H1 (cell line): ENCODE measurements at regions not wholly inside any gene's neighbourhood (a gene's known extent, or its start where the extent isn't known, plus 50 kb on each side); places are given as distances from the start of the nearest gene placed in this dataset.

ENCODE experiments used
- CTCF ChIA-PET: fragments of 300-600 bp; sonication (Branson Sonifier 250); formaldehyde crosslinking; loops from one replicate; lab custom pipeline; 2021; ENCODE audit not compliant: partially characterized antibody; lab: Charles Lee
- POLR2A ChIA-PET: fragments of 300-600 bp; sonication (Branson Sonifier 250); formaldehyde crosslinking; loops from one replicate; lab custom pipeline; 2021; ENCODE audit warnings: inconsistent platforms; ENCODE audit not compliant: partially characterized antibody; lab: Charles Lee
- DNase-seq, 2 experiments: peaks; one replicate each; pipeline versions ENCODE4 v3.0.0 to v3.0.0-alpha.2; 2010 to 2022; ENCODE audit warnings: low spot score in 2 of 2, low read depth in 1 of 2, mixed read lengths in 1 of 2
- FAIRE-seq: peaks from 2 replicates; lab custom pipeline; 2011; peaks lifted over from hg19 to GRCh38; lab: Jason Lieb, UNC
- H2AFZ ChIP-seq: 2 replicates; pipeline ENCODE4 v1.8.1; 2012; ENCODE audit warnings: low read length, inconsistent platforms
- H2AK5ac ChIP-seq: 2 replicates; pipeline ENCODE4 v1.6.1; 2013; ENCODE audit warnings: low read depth, low read length
- H2BK120ac ChIP-seq: replicated peaks from 2 replicates; pipeline ENCODE3; 2013; ENCODE audit warnings: low read depth, low read length, inconsistent platforms
- H2BK12ac ChIP-seq: 2 replicates; pipeline ENCODE4 v1.6.1; 2013; ENCODE audit warnings: low read depth, low read length
- H2BK15ac ChIP-seq: 2 replicates; pipeline ENCODE4 v1.6.1; 2013; ENCODE audit warnings: low read length
- H2BK20ac ChIP-seq: 2 replicates; pipeline ENCODE4 v1.6.1; 2013; ENCODE audit warnings: low read length
- H2BK5ac ChIP-seq: 2 replicates; pipeline ENCODE4 v1.6.1; 2013; ENCODE audit warnings: low read depth, low read length
- H3K14ac ChIP-seq: 2 replicates; pipeline ENCODE4 v1.6.1; 2013; ENCODE audit warnings: inconsistent platforms; ENCODE audit not compliant: insufficient read length
- H3K18ac ChIP-seq: 2 replicates; pipeline ENCODE4 v1.6.1; 2013; ENCODE audit warnings: low read length; ENCODE audit errors: extremely low read depth
- H3K23ac ChIP-seq: 2 replicates; pipeline ENCODE4 v1.6.1; 2013; ENCODE audit warnings: inconsistent platforms; ENCODE audit not compliant: insufficient read length
- H3K23me2 ChIP-seq: 2 replicates; pipeline ENCODE4 v1.6.1; 2013; ENCODE audit warnings: low read depth, low read length
- H3K27ac ChIP-seq: 2 replicates; pipeline ENCODE4 v1.6.1; 2011; ENCODE audit warnings: low read depth, low read length, inconsistent platforms
- H3K27me3 ChIP-seq, 4 experiments: replicated peaks in 1 of 4; 1 replicate in 1 of 4; 2 replicates in 3 of 4; pipeline versions ENCODE4 v1.6.1 to v1.8.1; 2011 to 2013; ENCODE audit warnings: low read length in 3 of 4, mild to moderate bottlenecking in 3 of 4, inconsistent platforms in 2 of 4, mixed read lengths in 2 of 4, moderate library complexity in 1 of 4; ENCODE audit not compliant: control insufficient read depth in 3 of 4, insufficient read depth in 3 of 4; ENCODE audit errors: extremely low read depth in 1 of 4
- H3K36me3 ChIP-seq, 4 experiments: 2 replicates each; pipeline versions ENCODE4 v1.6.1 to v1.8.1; 2011 to 2013; ENCODE audit warnings: mild to moderate bottlenecking in 4 of 4, low read length in 3 of 4, moderate library complexity in 2 of 4, control low read depth in 1 of 4, inconsistent platforms in 1 of 4; ENCODE audit not compliant: insufficient read depth in 4 of 4, control insufficient read depth in 2 of 4
- H3K4ac ChIP-seq: replicated peaks from 2 replicates; pipeline ENCODE3; 2013; ENCODE audit warnings: low read length, low read depth, mixed read lengths, inconsistent platforms; ENCODE audit not compliant: insufficient read length
- H3K4me1 ChIP-seq, 4 experiments: replicated peaks in 1 of 4; 1 replicate in 1 of 4; 2 replicates in 3 of 4; pipeline versions ENCODE4 v1.6.1 to v1.8.1; 2011 to 2013; ENCODE audit warnings: low read length in 3 of 4, inconsistent platforms in 2 of 4, mixed read lengths in 1 of 4; ENCODE audit not compliant: insufficient read depth in 4 of 4, control insufficient read depth in 3 of 4
- H3K4me2 ChIP-seq, 2 experiments: 2 replicates each; pipeline versions ENCODE4 v1.6.1 to v1.8.1; 2011 to 2013; ENCODE audit warnings: low read depth in 2 of 2, low read length in 2 of 2, control low read depth in 1 of 2, inconsistent platforms in 1 of 2, mild to moderate bottlenecking in 1 of 2; ENCODE audit not compliant: insufficient read depth in 1 of 2
- H3K4me3 ChIP-seq, 4 experiments: fragments of 200-600, 300-600 bp in 1 of 4; sonication (generic), shearing (Covaris generic), sonication (Bioruptor Twin) in 1 of 4; 2 replicates each; pipeline versions ENCODE4 v1.5.1 to v1.8.1; 2011 to 2016; ENCODE audit warnings: low read length in 4 of 4, low read depth in 3 of 4, control low read depth in 2 of 4, inconsistent platforms in 2 of 4, mild to moderate bottlenecking in 2 of 4, mixed read lengths in 1 of 4, moderate library complexity in 1 of 4; ENCODE audit not compliant: insufficient read depth in 2 of 4; ENCODE audit errors: extremely low read depth in 1 of 4
- H3K56ac ChIP-seq: replicated peaks from 2 replicates; pipeline ENCODE3; 2013; ENCODE audit warnings: low read depth, mild to moderate bottlenecking, mixed read lengths, low read length, inconsistent platforms; ENCODE audit not compliant: insufficient read length
- H3K79me1 ChIP-seq: 2 replicates; pipeline ENCODE4 v1.6.1; 2013; ENCODE audit warnings: low read depth, low read length, control low read depth
- H3K79me2 ChIP-seq, 2 experiments: 2 replicates each; pipeline versions ENCODE4 v1.6.1 to v1.8.1; 2012 to 2013; ENCODE audit warnings: low read length in 2 of 2, mild to moderate bottlenecking in 2 of 2, inconsistent platforms in 1 of 2; ENCODE audit not compliant: insufficient read depth in 2 of 2, control insufficient read depth in 1 of 2
- H3K9ac ChIP-seq, 4 experiments: replicated peaks in 1 of 4; 1 replicate in 1 of 4; 2 replicates in 3 of 4; pipeline versions ENCODE4 v1.6.1 to v1.8.1; 2011 to 2013; ENCODE audit warnings: low read depth in 3 of 4, low read length in 3 of 4, control low read depth in 2 of 4, mild to moderate bottlenecking in 2 of 4, moderate library complexity in 2 of 4, inconsistent platforms in 1 of 4; ENCODE audit errors: extremely low read depth in 1 of 4
- H3K9me3 ChIP-seq, 2 experiments: 2 replicates each; pipeline versions ENCODE4 v1.6.1 to v1.8.1; 2012 to 2013; ENCODE audit warnings: mild to moderate bottlenecking in 2 of 2, moderate library complexity in 2 of 2, control low read depth in 1 of 2, inconsistent platforms in 1 of 2, low read depth in 1 of 2, low read length in 1 of 2, mixed read lengths in 1 of 2; ENCODE audit not compliant: insufficient read depth in 2 of 2
- H4K20me1 ChIP-seq, 2 experiments: replicated peaks in 1 of 2; 2 replicates each; pipeline versions ENCODE3 to v1.8.1; 2011 to 2013; ENCODE audit warnings: inconsistent platforms in 2 of 2, low read length in 2 of 2, mild to moderate bottlenecking in 1 of 2; ENCODE audit not compliant: insufficient read depth in 2 of 2, control insufficient read depth in 1 of 2
- H4K5ac ChIP-seq: 2 replicates; pipeline ENCODE4 v1.6.1; 2013; ENCODE audit warnings: low read length, low read depth, mixed read lengths, inconsistent platforms; ENCODE audit not compliant: insufficient read length
- H4K8ac ChIP-seq: 2 replicates; pipeline ENCODE4 v1.8.0; 2013; ENCODE audit warnings: mild to moderate bottlenecking, moderate library complexity, low read length, inconsistent platforms; ENCODE audit not compliant: insufficient read depth; ENCODE audit errors: extremely low read depth
- H4K91ac ChIP-seq: replicated peaks from 2 replicates; pipeline ENCODE3; 2013; ENCODE audit warnings: low read length, mixed read lengths, inconsistent platforms; ENCODE audit not compliant: insufficient read length
- GABPA ChIP-seq: IDR thresholded peaks from 2 replicates; pipeline ENCODE4 v1.6.1; 2011; ENCODE audit warnings: mild to moderate bottlenecking, low read length, moderate library complexity, borderline replicate concordance; ENCODE audit not compliant: insufficient read depth
- KDM1A ChIP-seq: fragments of 200-600, 300-600 bp; sonication (generic); IDR thresholded peaks from 2 replicates; pipeline ENCODE4 v1.7.1; 2016; ENCODE audit warnings: mild to moderate bottlenecking, low read length, borderline replicate concordance
- PHF8 ChIP-seq: fragments of 200-600 bp; sonication (generic); conservative IDR thresholded peaks from 2 replicates; pipeline ENCODE4 v1.7.1; 2012; ENCODE audit warnings: low read depth, mild to moderate bottlenecking, inconsistent platforms, low read length, moderate library complexity
- RAD21 ChIP-seq, 2 experiments: IDR thresholded peaks in 1 of 2; conservative IDR thresholded peaks in 1 of 2; 2 replicates each; pipeline ENCODE4 v1.6.1; 2011; ENCODE audit warnings: low read depth in 2 of 2, low read length in 2 of 2, improper control_type of control experiment in 1 of 2, inconsistent platforms in 1 of 2, mild to moderate bottlenecking in 1 of 2, moderate library complexity in 1 of 2
- RNF2 ChIP-seq: fragments of 200-900, 300-1000 bp; sonication (generic); IDR thresholded peaks from 2 replicates; pipeline ENCODE4 v1.7.1; 2016; ENCODE audit warnings: borderline replicate concordance, low read depth, mild to moderate bottlenecking, antibody characterized with exemption, low read length; ENCODE audit not compliant: poor library complexity, severe bottlenecking; ENCODE audit errors: missing control alignments
- SIN3A ChIP-seq, 2 experiments: IDR thresholded peaks in 1 of 2; conservative IDR thresholded peaks in 1 of 2; 2 replicates each; pipeline ENCODE4 v1.6.1; 2011 to 2012; ENCODE audit warnings: low read length in 2 of 2, improper control_type of control experiment in 1 of 2, low read depth in 1 of 2, mild to moderate bottlenecking in 1 of 2
- SP2 ChIP-seq: IDR thresholded peaks from 2 replicates; pipeline ENCODE4 v1.6.1; 2012; ENCODE audit warnings: mild to moderate bottlenecking, low read length, inconsistent platforms
- SRF ChIP-seq: IDR thresholded peaks from 2 replicates; pipeline ENCODE4 v1.6.1; 2011; ENCODE audit warnings: mild to moderate bottlenecking, low read depth, low read length, moderate library complexity
- TAF7 ChIP-seq: optimal IDR thresholded peaks from 2 replicates; pipeline ENCODE3; 2011; ENCODE audit warnings: low read depth, mild to moderate bottlenecking, inconsistent platforms, low read length, moderate library complexity, borderline replicate concordance
- USF2 ChIP-seq: IDR thresholded peaks from 2 replicates; pipeline ENCODE4 v1.6.1; 2011; ENCODE audit warnings: low read length, improper control_type of control experiment
- WGBS, 2 experiments: shearing (Covaris generic) in 1 of 2; methylation state at CpG; one replicate each; pipeline versions ENCODE4 v1.1.6 to v1.1.7; 2013 to 2015; ENCODE audit warnings: low lambda C conversion rate in 2 of 2, mixed read lengths in 2 of 2, inconsistent platforms in 1 of 2, low coverage in 1 of 2, missing lambda C conversion rate in 1 of 2; ENCODE audit not compliant: insufficient replicate concordance in 2 of 2, insufficient coverage in 1 of 2, insufficient read length in 1 of 2; ENCODE audit errors: extremely low coverage in 1 of 2, missing lambda C conversion rate in 1 of 2; 5-methylcytosine and 5-hydroxymethylcytosine counted together

- H3K4me1 ChIP-seq, result no peaks in the 10 kb centered on the region
- H2AK5ac ChIP-seq, result no peak overlapping the region
- H4K20me1 ChIP-seq, result no peaks in the 10 kb centered on the region
- no peak for DNase-seq
- no peak overlapping the region for H2BK15ac ChIP-seq
- no peaks in the 10 kb centered on the region for H3K27me3 ChIP-seq
- H3K23me2 ChIP-seq, result peaks cover under 1% of the 10 kb centered on the region; the same call in 1 of the 2 replicates
- no peaks in the 10 kb centered on the region for H3K79me1 ChIP-seq
- H3K14ac ChIP-seq, result no peak overlapping the region
- H3K56ac ChIP-seq, result no peak overlapping the region
- no peak overlapping the region for H3K18ac ChIP-seq
- H4K8ac ChIP-seq, result no peak overlapping the region
- no peak overlapping the region for H2BK120ac ChIP-seq
- H3K9ac ChIP-seq, result no peak overlapping the region
- H3K27ac ChIP-seq, result no peak overlapping the region
- no peak overlapping the region for H4K91ac ChIP-seq
- no peak overlapping the region for H3K4me3 ChIP-seq
- POLR2A ChIA-PET, result no interaction called here
- H3K36me3 ChIP-seq, result no peaks in the 10 kb centered on the region
- no peak overlapping the region for H2BK20ac ChIP-seq
- no peak overlapping the region for H2BK5ac ChIP-seq
- no peak overlapping the region for H2AFZ ChIP-seq
- no peak overlapping the region for H4K5ac ChIP-seq
- no peaks in the 10 kb centered on the region for H3K79me2 ChIP-seq
- H3K4me2 ChIP-seq, result no peak overlapping the region
- CTCF ChIA-PET, result interaction anchor here (0.7 to 1.5 kb wide), 9 partner anchors 12 to 529 kb away, joined by 3 to 7 read pairs (median 5); no protein-coding TSS in a partner anchor
- H3K23ac ChIP-seq, result no peak overlapping the region
- WGBS, 2 experiments, result 94% methylated on average over 13 of the region's 13 CpGs; no CpG with 5 or more reads in 1 of the 2 experiments
- H3K9me3 ChIP-seq, result no peaks in the 10 kb centered on the region
- H2BK12ac ChIP-seq, result no peak overlapping the region
- H3K4ac ChIP-seq, result no peak overlapping the region
- FAIRE-seq, result no peak
- TF ChIP-seq GABPA, result no peak
- TF ChIP-seq TAF7, result no peak
- no peak for TF ChIP-seq PHF8
- TF ChIP-seq RNF2, result no peak
- no peak for TF ChIP-seq USF2
- TF ChIP-seq SRF, result no peak
- no peak for TF ChIP-seq KDM1A
- TF ChIP-seq SIN3A (conservative IDR thresholded peaks at IDR 0.05 in 1 of 2, IDR thresholded peaks at IDR 0.05 in 1 of 2; ENCODE audit: low read depth in 1 of 2, low read length in 2 of 2), result no peak
- TF ChIP-seq RAD21 (IDR thresholded peaks at IDR 0.05 in 1 of 2, conservative IDR thresholded peaks at IDR 0.05 in 1 of 2; ENCODE audit: low read depth in 2 of 2, low read length in 2 of 2), result no peak
- TF ChIP-seq SP2, result no peak
Observed at GRCh38 chr15:97892167-97892938, 68.2 kb upstream of the ARRDC4 start.
